Testis (tissue), 2 donors: ENCODE measurements at regions not wholly inside any gene's neighbourhood (a gene's known extent, or its start where the extent isn't known, plus 50 kb on each side); places are given as distances from the start of the nearest gene placed in this dataset.

Experiments used
- CTCF ChIP-seq, 3 experiments: fragments of 450-650 bp in 2 of 3; fragments of 200-600 bp in 1 of 3; sonication (generic) in 1 of 3; IDR thresholded peaks; one replicate each; pipeline ENCODE4 v1.5.1; 2016 to 2019; ENCODE audit warnings: antibody characterized with exemption in 3 of 3, mild to moderate bottlenecking in 2 of 3, moderate library complexity in 1 of 3
- POLR2A ChIP-seq: fragments of 450-650 bp; IDR thresholded peaks from one replicate; pipeline ENCODE4 v1.6.1; 2017; ENCODE audit warnings: antibody characterized with exemption, mild to moderate bottlenecking, moderate library complexity

DNA sequence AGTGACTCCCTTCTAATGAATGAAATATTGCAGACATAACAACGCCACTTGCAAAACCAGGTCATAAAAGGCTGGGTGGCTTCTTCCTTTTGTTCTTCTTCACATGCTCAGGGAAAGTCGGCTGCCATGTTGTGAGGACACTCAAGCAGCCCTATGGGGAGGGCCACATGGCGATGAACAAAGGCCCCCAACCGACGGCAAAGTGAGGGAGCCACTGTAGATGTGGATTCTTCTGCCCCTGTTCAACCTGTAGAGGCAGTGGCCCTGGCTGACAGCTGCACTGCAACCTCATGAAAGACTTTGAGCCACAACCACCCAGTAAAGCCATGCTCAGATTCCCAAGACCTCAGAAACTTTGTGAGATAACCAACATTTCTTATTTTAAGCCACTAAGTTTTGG lies 203.5 kb upstream of the TNRC6C start:
- no peak for TF ChIP-seq CTCF (IDR thresholded peaks at IDR 0.05)
- TF ChIP-seq POLR2A = no peak
